Body of pancreas (tissue), 4 donors: ENCODE measurements at regions not wholly inside any gene's neighbourhood (a gene's known extent, or its start where the extent isn't known, plus 50 kb on each side); places are given as distances from the start of the nearest gene placed in this dataset.

Source experiments
- ATAC-seq: fragments of 150-250 bp; one replicate; pipeline ENCODE4 v1.9.1; 2016
- DNase-seq, 4 donors: peaks; one replicate each; pipeline ENCODE4 v3.0.0-alpha.2; 2019
- H3K27ac ChIP-seq, 4 donors: fragments of 200-600 bp; sonication (generic); 1 replicate in 3 of 4; 2 replicates in 1 of 4; pipeline versions ENCODE4 v1.5.1 to v1.6.1; 2016 to 2019; ENCODE audit warnings: mild to moderate bottlenecking in 1 of 4, mixed read lengths in 1 of 4, moderate library complexity in 1 of 4
- H3K27me3 ChIP-seq, 2 donors: fragments of 200-600 bp; sonication (generic); one replicate each; pipeline ENCODE4 v1.6.0; 2016; ENCODE audit warnings: mild to moderate bottlenecking in 1 of 2
- H3K36me3 ChIP-seq, 2 donors: fragments of 200-600 bp; sonication (generic); replicated peaks in 1 of 2; 2 replicates each; pipeline ENCODE4 v1.5.1; 2016; ENCODE audit warnings: low read depth in 2 of 2; ENCODE audit not compliant: insufficient read depth in 1 of 2
- H3K4me1 ChIP-seq: fragments of 200-600 bp; sonication (generic); one replicate; pipeline ENCODE4 v1.6.0; 2016
- H3K4me3 ChIP-seq, 2 donors: fragments of 200-600 bp; sonication (generic); 1 replicate in 1 of 2; 2 replicates in 1 of 2; pipeline ENCODE4 v1.5.1; 2016 to 2019
- H3K9me3 ChIP-seq, 3 donors: fragments of 200-600 bp; sonication (generic); 1 replicate in 2 of 3; 2 replicates in 1 of 3; pipeline ENCODE4 v1.5.1; 2016
- CTCF ChIP-seq, 7 experiments: fragments of 450-650 bp in 4 of 7; fragments of 200-600 bp in 3 of 7; sonication (generic) in 3 of 7; IDR thresholded peaks; one replicate each; pipeline ENCODE4 v1.5.1; 2016 to 2019; ENCODE audit warnings: antibody characterized with exemption in 7 of 7
- POLR2A ChIP-seq, 3 donors: fragments of 450-650 bp; IDR thresholded peaks; one replicate each; pipeline ENCODE4 v1.6.1; 2016; ENCODE audit warnings: antibody characterized with exemption in 3 of 3, mild to moderate bottlenecking in 2 of 3
- WGBS, 2 donors: methylation state at CpG; one replicate each; pipeline ENCODE4 v1.1.5; 2017; 5-methylcytosine and 5-hydroxymethylcytosine counted together
- intact Hi-C: fragments of 100-400 bp; cut with DNase I; formaldehyde crosslinking; loops from one replicate; pipeline ENCODE4 v1.15.1; 2023

DNA sequence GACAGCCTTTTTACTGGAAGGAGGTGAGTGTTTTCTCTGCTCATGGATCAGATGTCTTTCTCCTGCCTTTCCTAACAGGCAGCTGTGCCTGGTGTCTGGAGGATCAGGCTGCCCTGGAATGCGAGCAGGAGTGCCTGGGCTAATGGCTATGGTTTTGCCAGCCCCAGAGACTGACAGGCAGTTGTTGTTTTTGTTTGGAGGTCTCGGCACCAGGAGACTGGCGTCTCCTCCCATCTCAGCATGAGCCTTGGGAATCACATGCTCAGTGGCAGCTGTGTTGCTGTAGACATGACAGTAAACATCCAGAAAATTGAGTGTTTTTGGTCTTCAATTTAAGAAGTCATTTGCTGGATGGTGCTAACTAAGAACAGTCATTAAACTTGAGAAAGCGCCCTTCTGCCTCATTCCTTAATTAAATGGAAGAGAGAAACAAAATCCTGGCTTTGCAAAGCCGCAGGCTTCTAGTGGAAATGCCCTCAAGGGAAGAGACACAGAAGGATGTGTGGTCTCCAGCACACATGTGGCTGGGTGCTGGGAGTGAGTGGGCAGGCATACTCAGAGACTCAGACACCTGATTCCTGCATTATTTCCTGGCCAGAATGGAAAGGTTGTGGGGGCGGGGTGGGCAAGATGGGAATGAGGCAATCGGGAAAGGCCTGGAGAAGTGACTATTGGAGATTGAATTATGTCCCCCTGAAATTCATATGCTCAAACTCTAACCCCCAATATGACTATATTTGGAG lies 97.0 kb upstream of the NMNAT3 start:
- ATAC-seq, result no peak
- WGBS, 2 donors, result 55 to 70% methylated on average over 7 of the region's 7 CpGs
- no peak overlapping the region for H3K27ac ChIP-seq
- intact Hi-C loops, result no loop called here
- H3K4me1 ChIP-seq, result no peaks in the 10 kb centered on the region
- TF ChIP-seq CTCF (IDR thresholded peaks at IDR 0.05) (no peak), POLR2A (IDR thresholded peaks at IDR 0.05) (no peak)
- no peak overlapping the region for H3K4me3 ChIP-seq
- peak; percentile 12 to 33 (median 24) for DNase-seq
- H3K27me3 ChIP-seq, result no peaks in the 10 kb centered on the region
- no peaks in the 10 kb centered on the region for H3K36me3 ChIP-seq
- no peaks in the 10 kb centered on the region for H3K9me3 ChIP-seq

DNA sequence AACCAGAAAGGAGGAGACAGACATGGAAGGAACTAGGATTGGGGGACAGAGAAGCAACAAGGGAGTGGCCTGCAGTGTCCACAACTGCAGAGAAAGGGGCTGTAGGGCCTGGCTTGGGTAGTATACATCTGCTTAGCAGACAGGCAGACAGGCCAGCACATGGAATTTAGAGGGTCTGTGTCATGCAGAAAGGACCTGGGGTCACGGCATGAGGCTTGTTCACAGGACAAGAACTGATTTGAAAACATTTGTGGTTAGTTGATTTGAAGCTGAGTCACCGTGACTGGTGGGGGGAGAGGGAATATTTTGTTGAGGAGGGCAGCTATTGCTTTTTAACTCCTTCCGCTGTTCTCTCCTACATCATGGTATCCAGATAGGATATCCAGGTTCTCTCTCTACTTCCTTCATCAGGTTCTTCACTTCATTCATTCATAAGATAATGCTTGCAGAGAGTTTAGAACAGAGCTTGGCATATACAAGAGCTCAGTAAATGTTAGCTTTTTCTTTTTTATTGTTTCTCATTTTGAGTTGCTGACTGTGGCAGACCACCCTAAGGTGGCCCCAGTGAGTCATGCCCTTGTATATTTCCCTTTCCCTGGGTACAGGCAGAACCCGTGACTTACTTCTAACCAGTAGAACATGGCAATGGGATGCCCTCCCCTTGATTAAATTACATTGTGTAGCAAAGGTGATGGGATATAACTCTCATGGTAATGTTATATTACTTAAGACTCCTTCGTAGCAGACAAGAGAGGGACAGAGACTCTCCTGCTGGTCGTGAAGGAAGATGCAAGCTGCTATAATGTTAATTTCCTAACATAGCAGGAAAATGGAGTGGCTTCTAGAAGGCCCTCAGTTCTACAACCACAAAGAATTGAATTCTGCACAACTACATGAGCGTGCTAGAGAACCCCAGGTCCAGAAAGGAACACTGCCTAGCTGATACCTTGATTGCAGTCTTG lies 95.0 kb upstream of the NMNAT3 start:
- H3K4me1 ChIP-seq, result no peaks in the 10 kb centered on the region
- no peak overlapping the region for H3K4me3 ChIP-seq
- no peak overlapping the region for H3K27ac ChIP-seq
- TF ChIP-seq CTCF (IDR thresholded peaks at IDR 0.05), result no peak
- no peak for TF ChIP-seq POLR2A (IDR thresholded peaks at IDR 0.05)
- H3K27me3 ChIP-seq, result no peaks in the 10 kb centered on the region
- intact Hi-C loops, result no loop called here
- peak in 1 of 4 donors; percentile 13 for DNase-seq
- H3K36me3 ChIP-seq, result no peaks in the 10 kb centered on the region
- 81 to 86% methylated on average over 7 of the region's 7 CpGs for WGBS, 2 donors
- no peak for ATAC-seq
- no peaks in the 10 kb centered on the region for H3K9me3 ChIP-seq

DNA sequence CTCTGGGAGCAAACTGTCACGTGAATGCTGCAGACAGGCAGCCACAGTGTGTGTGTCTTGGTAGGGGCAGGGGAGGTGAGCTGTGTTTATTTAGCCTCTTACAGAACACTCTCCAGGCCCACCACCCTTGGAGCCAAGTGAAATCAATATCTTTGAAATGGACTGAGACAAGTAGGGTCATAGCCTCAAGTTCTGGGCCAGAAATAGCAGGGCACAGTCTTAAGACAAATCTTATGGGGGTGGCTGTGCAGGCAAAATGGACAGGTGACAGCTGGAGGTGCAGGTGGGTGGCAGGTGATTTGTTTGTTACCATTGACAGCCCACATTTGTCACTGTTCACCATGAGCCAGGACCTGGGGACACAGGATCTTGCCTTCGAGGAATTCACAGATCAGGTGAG lies 93.6 kb upstream of the NMNAT3 start:
- H3K27ac ChIP-seq, result no peak overlapping the region

DNA sequence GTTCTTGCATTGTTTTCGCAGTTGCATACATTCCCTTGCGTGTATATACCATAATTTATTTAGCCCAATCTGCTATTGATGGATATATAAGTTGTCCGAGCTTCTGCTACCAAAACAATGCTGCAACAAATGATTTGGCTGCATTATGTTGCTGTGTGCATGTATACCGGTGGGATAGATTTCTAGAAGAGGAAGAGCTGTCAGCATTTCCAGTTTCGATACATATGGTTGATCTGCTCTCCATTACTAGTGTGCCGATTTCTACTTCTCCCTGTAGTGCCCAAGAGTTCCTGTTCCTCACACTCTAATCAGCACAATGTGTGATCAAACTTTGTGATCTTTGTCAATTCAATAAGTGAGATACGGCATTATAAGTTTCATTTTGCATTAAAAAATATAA lies 92.8 kb upstream of the NMNAT3 start:
- TF ChIP-seq POLR2A (IDR thresholded peaks at IDR 0.05) (no peak), CTCF (IDR thresholded peaks at IDR 0.05) (no peak)
- H3K27me3 ChIP-seq, result no peaks in the 10 kb centered on the region
- H3K4me3 ChIP-seq, result no peak overlapping the region
- H3K4me1 ChIP-seq, result no peaks in the 10 kb centered on the region
- no peaks in the 10 kb centered on the region for H3K36me3 ChIP-seq
- no peak for ATAC-seq
- no peak overlapping the region for H3K27ac ChIP-seq
- intact Hi-C loops, result no loop called here
- DNase-seq, result no peak
- WGBS, 2 donors, result 74 to 90% methylated on average over 7 of the region's 7 CpGs
- H3K9me3 ChIP-seq, result no peaks in the 10 kb centered on the region

More for the DNA sequence above, 93.6 kb upstream of the NMNAT3 start:
- intact Hi-C loops, result no loop called here
- H3K36me3 ChIP-seq, result no peaks in the 10 kb centered on the region
- no peak for DNase-seq
- no peaks in the 10 kb centered on the region for H3K4me1 ChIP-seq
- no peak overlapping the region for H3K4me3 ChIP-seq
- H3K9me3 ChIP-seq, result no peaks in the 10 kb centered on the region
- ATAC-seq, result no peak
- WGBS, 2 donors, result 55 to 62% methylated on average over 2 of the region's 2 CpGs
- TF ChIP-seq POLR2A (IDR thresholded peaks at IDR 0.05) (no peak), CTCF (IDR thresholded peaks at IDR 0.05) (no peak)
- no peaks in the 10 kb centered on the region for H3K27me3 ChIP-seq
